Endodermal cell (in vitro differentiated cells): ENCODE measurements at regions not wholly inside any gene's neighbourhood (a gene's known extent, or its start where the extent isn't known, plus 50 kb on each side); places are given as distances from the start of the nearest gene placed in this dataset.
"Not testable (repeated sequence)": the region's sequence is repeated elsewhere in the genome, so short reads cannot be mapped to it uniquely, and the experiment has no call there.

Experiments used
- DNase-seq: peaks from one replicate; pipeline ENCODE4 v3.0.0-alpha.2; 2017
- H3K27ac ChIP-seq: 2 replicates; pipeline ENCODE4 v1.5.1; 2013; ENCODE audit warnings: mild to moderate bottlenecking, low read depth, low read length, moderate library complexity
- H3K27me3 ChIP-seq: 2 replicates; pipeline ENCODE4 v1.6.1; 2013; ENCODE audit warnings: mild to moderate bottlenecking, low read length, moderate library complexity; ENCODE audit not compliant: insufficient read depth, control insufficient read depth, poor library complexity, severe bottlenecking
- H3K36me3 ChIP-seq: 2 replicates; pipeline ENCODE4 v1.7.0; 2013; ENCODE audit warnings: mild to moderate bottlenecking, low read length, moderate library complexity; ENCODE audit not compliant: control insufficient read depth, insufficient read depth
- H3K4me1 ChIP-seq: one replicate; pipeline ENCODE4 v1.7.0; 2013; ENCODE audit warnings: low read length; ENCODE audit not compliant: control insufficient read depth, insufficient read depth
- H3K4me3 ChIP-seq: 2 replicates; pipeline ENCODE4 v1.5.1; 2013; ENCODE audit warnings: mild to moderate bottlenecking, low read length, moderate library complexity
- H3K9ac ChIP-seq: 2 replicates; pipeline ENCODE4 v1.6.1; 2013; ENCODE audit warnings: mild to moderate bottlenecking, low read length, moderate library complexity; ENCODE audit not compliant: poor library complexity, severe bottlenecking; ENCODE audit errors: extremely low read depth
- H3K9me3 ChIP-seq: 2 replicates; pipeline ENCODE4 v1.6.1; 2013; ENCODE audit warnings: mild to moderate bottlenecking, low read length, moderate library complexity; ENCODE audit not compliant: control insufficient read depth
- H3K27ac Mint-ChIP-seq: 2 replicates; pipeline ENCODE4 v1.8.0; 2020; ENCODE audit warnings: mixed read lengths
- H3K27me3 Mint-ChIP-seq: 2 replicates; pipeline ENCODE4 v1.8.0; 2021; ENCODE audit warnings: mild to moderate bottlenecking, mixed read lengths; ENCODE audit not compliant: insufficient read depth
- H3K36me3 Mint-ChIP-seq: 2 replicates; pipeline ENCODE4 v1.8.0; 2020; ENCODE audit warnings: low read depth, mixed read lengths
- H3K4me1 Mint-ChIP-seq: 2 replicates; pipeline ENCODE4 v1.8.0; 2020; ENCODE audit warnings: mixed read lengths
- H3K4me3 Mint-ChIP-seq: 2 replicates; pipeline ENCODE4 v1.8.0; 2020; ENCODE audit warnings: mild to moderate bottlenecking, moderate library complexity, mixed read lengths
- H3K9me3 Mint-ChIP-seq: 2 replicates; pipeline ENCODE4 v1.8.0; 2020; ENCODE audit warnings: mild to moderate bottlenecking, mixed read lengths
- CTCF ChIP-seq: fragments of 200-600 bp; sonication (generic); conservative IDR thresholded peaks from 2 replicates; pipeline ENCODE4 v1.5.0; 2021; ENCODE audit warnings: antibody characterized with exemption, mild to moderate bottlenecking
- WGBS, 2 experiments: methylation state at CpG; one replicate each; pipeline versions ENCODE4 v1.1.5 to v1.1.7; 2013; ENCODE audit warnings: missing lambda C conversion rate in 2 of 2, mixed read lengths in 1 of 2; ENCODE audit not compliant: insufficient coverage in 1 of 2, insufficient read length in 1 of 2; 5-methylcytosine and 5-hydroxymethylcytosine counted together

GRCh38 chr13:59399513-59399912 lies 764.2 kb downstream of the DIAPH3 start:
- no peak for TF ChIP-seq CTCF
- no peak overlapping the region for H3K27ac Mint-ChIP-seq
- no peaks in the 10 kb centered on the region for H3K27me3 ChIP-seq
- peaks cover 9% of the 10 kb centered on the region for H3K4me1 Mint-ChIP-seq
- no peaks in the 10 kb centered on the region for H3K27me3 Mint-ChIP-seq
- H3K9me3 ChIP-seq = peaks cover 10% of the 10 kb centered on the region
- DNase-seq = no peak
- H3K36me3 ChIP-seq = no peaks in the 10 kb centered on the region
- no peak overlapping the region for H3K27ac ChIP-seq
- H3K4me3 Mint-ChIP-seq = no peak overlapping the region
- no peak overlapping the region for H3K9ac ChIP-seq
- H3K4me1 ChIP-seq = peaks cover 4% of the 10 kb centered on the region
- no peaks in the 10 kb centered on the region for H3K36me3 Mint-ChIP-seq
- H3K4me3 ChIP-seq = no peak overlapping the region
- peaks cover 8% of the 10 kb centered on the region for H3K9me3 Mint-ChIP-seq

DNA sequence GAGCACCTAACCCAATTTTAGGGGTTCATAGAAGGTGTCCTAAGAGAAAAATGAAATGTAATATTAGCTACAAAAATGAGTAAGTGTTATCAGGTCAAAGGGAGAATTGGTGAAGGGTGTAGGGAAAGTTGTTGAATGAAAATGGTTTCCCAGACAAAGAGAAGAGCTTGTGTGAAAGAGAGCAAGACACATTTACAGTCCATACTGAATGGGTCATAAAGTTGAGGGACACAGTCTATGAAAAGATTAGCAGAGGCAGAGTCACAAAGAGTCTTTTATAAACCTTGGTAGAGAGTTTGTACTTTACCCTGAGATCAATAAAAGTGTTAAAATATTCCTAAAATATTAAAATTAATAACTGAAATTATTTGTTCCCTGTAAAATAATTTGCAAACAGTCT lies 759.4 kb downstream of the DIAPH3 start:
- no peaks in the 10 kb centered on the region for H3K36me3 ChIP-seq
- H3K27me3 Mint-ChIP-seq = no peaks in the 10 kb centered on the region
- TF ChIP-seq CTCF = no peak
- peaks cover 4% of the 10 kb centered on the region for H3K4me1 ChIP-seq
- peaks cover 39% of the 10 kb centered on the region for H3K9me3 ChIP-seq
- no peak overlapping the region for H3K4me3 Mint-ChIP-seq
- H3K4me1 Mint-ChIP-seq = peaks cover 21% of the 10 kb centered on the region
- peaks cover 41% of the 10 kb centered on the region for H3K9me3 Mint-ChIP-seq
- no peak overlapping the region for H3K4me3 ChIP-seq
- H3K36me3 Mint-ChIP-seq = peaks cover 17% of the 10 kb centered on the region
- H3K27ac Mint-ChIP-seq = no peak overlapping the region
- no peak overlapping the region for H3K9ac ChIP-seq
- DNase-seq = no peak
- no peak overlapping the region for H3K27ac ChIP-seq
- H3K27me3 ChIP-seq = no peaks in the 10 kb centered on the region

GRCh38 chr13:59407251-59407650 lies 756.5 kb downstream of the DIAPH3 start:
- H3K9ac ChIP-seq, H3K27ac Mint-ChIP-seq, H3K27me3 Mint-ChIP-seq, H3K27ac ChIP-seq, H3K4me3 Mint-ChIP-seq, H3K4me1 ChIP-seq, DNase-seq, H3K36me3 ChIP-seq, H3K27me3 ChIP-seq: not testable (repeated sequence)
- Mint-ChIP-seq H3K9me3 (peaks cover 55% of the 10 kb centered on the region), H3K36me3 (peaks cover 24% of the 10 kb centered on the region), H3K4me1 (peaks cover 33% of the 10 kb centered on the region)
- Histone ChIP-seq H3K9me3 (peaks cover 47% of the 10 kb centered on the region), H3K4me3 (peak overlapping the region; percentile 58)
- 80 to 83% methylated on average over 1 to 2 of the region's 2 CpGs for WGBS, 2 experiments

GRCh38 chr13:59408738-59409137 lies 755.0 kb downstream of the DIAPH3 start:
- peaks cover 37% of the 10 kb centered on the region for H3K9me3 ChIP-seq
- H3K4me1 ChIP-seq = peaks cover 7% of the 10 kb centered on the region
- Mint-ChIP-seq H3K4me1 (peaks cover 45% of the 10 kb centered on the region), H3K27me3 (no peaks in the 10 kb centered on the region), H3K4me3 (no peak overlapping the region), H3K27ac (no peak overlapping the region), H3K36me3 (peaks cover 24% of the 10 kb centered on the region), H3K9me3 (peaks cover 46% of the 10 kb centered on the region)
- no peak for DNase-seq
- H3K36me3 ChIP-seq = no peaks in the 10 kb centered on the region
- H3K4me3 ChIP-seq = no peak overlapping the region
- no peak overlapping the region for H3K27ac ChIP-seq
- no peak for TF ChIP-seq CTCF
- H3K27me3 ChIP-seq = no peaks in the 10 kb centered on the region
- 84 to 91% methylated on average over 5 of the region's 5 CpGs for WGBS, 2 experiments
- no peak overlapping the region for H3K9ac ChIP-seq
